Activated effector memory CD4-positive, alpha-beta T cell treated with Interleukin-2 at 50 U/mL for 16 hours (primary cell): ENCODE measurements at regions not wholly inside any gene's neighbourhood (a gene's known extent, or its start where the extent isn't known, plus 50 kb on each side); places are given as distances from the start of the nearest gene placed in this dataset.

Experiments
- DNase-seq: peaks from one replicate; pipeline ENCODE4 v3.0.0-alpha.2; 2020

DNA sequence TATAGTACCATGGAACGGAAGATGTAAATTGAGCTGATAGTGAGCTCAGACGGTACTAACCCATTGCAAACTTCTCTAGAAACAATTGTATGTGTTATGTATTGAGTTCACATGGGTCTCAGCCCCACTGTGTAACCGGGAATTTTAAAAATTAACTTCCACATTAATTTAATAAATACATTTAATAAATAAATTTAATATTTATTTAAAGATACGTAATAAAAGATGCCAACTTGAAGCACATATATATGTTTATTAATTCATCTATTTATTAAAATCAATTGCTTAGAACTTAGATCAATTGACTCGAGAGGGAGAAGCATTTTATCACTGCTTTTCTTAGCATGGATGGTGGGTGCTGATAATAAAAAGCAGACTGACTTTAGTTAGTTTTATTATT lies 170.1 kb upstream of the NPVF start:
- no peak for DNase-seq

DNA sequence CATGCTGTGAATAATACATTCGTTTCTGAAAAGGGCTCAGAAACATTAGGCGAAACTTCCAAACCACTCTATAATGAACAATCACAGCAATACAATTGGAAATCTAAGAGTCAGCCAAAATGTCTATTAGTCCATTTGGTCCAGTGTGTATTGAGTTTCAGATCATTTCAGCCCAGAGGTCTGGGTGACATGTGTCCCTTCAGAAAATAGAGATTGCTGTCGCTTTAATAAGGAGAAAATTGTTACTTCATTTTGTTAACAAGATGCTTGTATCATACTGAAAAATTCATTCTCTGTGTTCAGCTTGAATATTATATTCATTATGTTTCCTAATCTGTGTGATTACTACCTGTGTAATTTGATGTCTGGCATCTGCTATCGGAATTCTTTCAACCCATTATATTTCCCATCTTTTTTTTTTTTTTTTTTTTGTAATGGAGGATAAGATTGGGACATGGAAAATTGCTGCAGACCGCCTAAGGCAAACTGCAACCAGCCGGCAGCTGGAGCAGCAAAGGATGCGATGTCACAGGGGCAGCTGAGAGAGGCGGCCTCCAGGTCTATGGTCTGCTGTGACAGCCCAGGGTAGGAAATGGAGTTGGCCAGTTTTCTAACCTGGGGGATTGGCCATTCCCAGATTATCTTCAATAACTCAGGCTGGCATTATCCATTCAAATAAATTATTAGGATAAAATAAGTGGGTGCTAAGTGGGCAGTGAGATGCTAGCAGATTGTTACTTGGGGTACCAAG lies 170.9 kb upstream of the NPVF start:
- no peak for DNase-seq

DNA sequence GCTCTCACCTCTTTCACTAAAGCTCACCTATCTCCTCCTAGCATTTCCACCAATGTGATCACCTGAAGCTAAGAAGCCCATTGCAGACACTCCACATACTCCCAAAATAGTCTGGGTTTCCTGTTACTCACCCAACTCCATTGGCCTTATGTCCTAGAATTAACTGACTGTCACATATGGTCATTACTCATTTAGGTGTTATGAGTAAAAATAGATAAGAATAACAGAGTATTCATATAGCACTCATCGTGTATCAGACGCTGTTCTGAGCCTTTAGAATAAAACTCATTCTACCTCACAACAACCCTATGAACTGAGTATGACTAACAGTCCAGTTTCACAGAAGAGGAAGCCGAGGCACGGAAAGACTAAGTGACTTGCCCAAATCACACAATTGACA lies 174.2 kb upstream of the NPVF start:
- DNase-seq, result no peak

- no peak for DNase-seq
Observed at GRCh38 chr7:25405736-25406135, 177.4 kb upstream of the NPVF start.

- DNase-seq, result no peak
Observed at GRCh38 chr7:25407053-25407452, 178.8 kb upstream of the NPVF start.

- no peak for DNase-seq
Observed at GRCh38 chr7:25408012-25408687, 179.9 kb upstream of the NPVF start.

DNA sequence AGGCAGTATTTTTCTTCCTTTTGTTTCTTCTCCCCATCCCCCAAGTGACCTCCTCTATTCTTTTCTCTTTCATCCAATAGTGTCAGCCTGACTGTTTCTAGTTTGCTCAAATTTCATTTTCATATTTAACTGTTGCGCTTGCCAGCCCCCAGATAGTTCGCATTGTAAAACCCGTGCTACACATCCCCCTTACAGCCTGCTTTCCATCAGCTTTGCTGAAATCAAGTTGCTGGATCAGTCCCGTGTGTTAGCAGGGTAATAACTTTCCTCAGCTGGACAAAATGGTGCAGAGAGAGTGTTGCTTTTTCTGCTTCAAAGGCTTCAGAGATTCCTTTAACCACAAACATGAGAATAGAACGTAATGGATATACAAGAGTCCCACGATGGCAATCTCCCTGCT lies 180.6 kb upstream of the NPVF start:
- no peak for DNase-seq

- DNase-seq, result no peak
Observed at GRCh38 chr7:25409897-25410636, 181.8 kb upstream of the NPVF start.

GRCh38 chr7:25420771-25421170 lies 192.5 kb upstream of the NPVF start:
- DNase-seq, result no peak

- DNase-seq, result no peak
Observed at GRCh38 chr7:25424113-25424512, 195.8 kb upstream of the NPVF start.

DNA sequence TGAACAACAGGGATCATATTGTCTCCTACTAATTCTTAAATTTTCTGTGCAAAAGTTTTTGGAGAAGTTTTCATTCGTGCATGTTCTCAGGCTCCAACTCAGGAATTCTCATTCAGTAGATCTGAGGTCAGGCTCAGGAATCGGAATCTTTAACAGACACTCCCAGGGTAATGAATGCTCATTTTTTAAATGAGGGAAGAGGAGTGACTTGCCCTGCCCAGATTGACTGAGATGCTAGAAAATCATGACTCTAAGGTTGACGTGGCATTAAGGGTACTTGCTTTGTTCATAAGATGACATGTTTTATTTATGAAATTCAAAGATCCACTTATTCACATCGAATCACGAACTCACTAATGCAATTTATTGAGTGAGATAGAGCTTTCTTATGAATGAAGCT lies 196.6 kb upstream of the NPVF start:
- no peak for DNase-seq

- no peak for DNase-seq
Observed at GRCh38 chr7:25427721-25428120, 199.4 kb upstream of the NPVF start.

DNA sequence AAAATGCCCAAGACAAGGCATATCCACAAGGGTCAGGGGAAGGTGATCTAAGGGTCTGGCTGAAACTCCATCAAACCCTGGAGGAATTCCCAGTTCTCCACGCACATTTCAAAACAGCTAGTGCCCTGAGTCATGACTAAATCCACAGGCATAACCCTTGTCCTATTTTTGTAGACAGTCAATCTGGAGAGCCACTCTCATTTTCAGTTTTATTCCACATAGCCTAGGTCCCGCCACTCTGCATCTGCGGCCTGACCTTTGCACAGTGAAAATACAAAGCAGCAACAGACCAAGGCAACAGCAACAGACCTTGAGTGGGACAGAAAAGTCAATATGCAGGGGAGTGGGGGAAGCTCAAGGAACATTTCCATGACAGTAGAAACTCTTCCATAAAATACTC lies 201.4 kb upstream of the NPVF start:
- DNase-seq, result no peak

DNA sequence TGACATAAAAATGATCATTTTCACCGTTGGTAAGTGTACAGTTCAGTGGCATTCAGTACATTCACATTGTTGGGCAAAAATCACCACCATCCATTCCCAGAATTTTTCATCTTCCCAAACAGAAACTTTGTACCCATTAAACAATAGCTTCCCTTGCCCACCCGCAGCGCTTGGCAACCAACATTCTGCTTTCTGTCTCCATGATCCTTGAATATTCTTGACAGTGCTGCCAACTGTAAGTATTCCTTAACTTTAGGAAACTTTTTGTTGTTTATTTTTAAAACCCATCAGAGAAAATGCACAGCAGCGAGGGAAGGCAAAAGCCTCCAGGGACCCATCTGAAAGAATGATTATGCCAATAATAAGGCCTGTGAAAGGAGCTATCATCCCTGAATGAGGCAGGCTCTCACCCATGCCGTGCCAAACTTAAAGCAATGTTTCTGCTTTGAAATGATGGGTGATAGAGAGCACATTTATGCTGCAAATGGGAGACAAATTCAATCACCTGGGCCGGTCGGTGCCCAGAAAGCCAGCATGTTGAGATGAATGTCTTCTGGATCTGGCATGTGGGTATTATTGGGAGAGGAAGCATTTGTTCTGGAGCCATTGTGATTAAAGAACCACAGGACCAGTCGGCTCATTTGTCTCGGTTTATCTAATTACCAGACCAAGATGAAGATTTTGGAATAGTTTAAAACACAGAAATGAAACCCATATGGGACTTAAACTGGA lies 202.1 kb upstream of the NPVF start:
- DNase-seq, result no peak

GRCh38 chr7:25431956-25432450 lies 203.7 kb upstream of the NPVF start:
- no peak for DNase-seq

DNA sequence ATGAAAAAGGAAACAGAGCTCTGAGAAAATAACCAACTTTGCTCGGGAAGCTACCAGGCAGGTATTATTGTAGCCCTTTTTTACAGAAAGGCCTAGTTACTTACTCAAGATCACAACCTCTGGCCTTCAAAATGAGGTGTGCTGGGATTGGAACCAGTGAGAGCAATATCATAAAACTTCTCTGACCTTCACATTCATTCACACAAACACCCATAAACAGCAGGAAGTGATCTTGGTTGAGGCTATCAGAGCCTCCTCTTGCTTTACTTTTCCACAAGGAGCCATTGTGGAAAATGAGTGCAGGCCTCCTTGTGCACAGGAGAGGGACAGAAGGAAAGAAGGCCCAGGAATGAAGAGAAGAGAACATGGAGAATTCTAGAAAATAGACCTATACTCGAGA lies 204.5 kb upstream of the NPVF start:
- DNase-seq, result no peak

DNA sequence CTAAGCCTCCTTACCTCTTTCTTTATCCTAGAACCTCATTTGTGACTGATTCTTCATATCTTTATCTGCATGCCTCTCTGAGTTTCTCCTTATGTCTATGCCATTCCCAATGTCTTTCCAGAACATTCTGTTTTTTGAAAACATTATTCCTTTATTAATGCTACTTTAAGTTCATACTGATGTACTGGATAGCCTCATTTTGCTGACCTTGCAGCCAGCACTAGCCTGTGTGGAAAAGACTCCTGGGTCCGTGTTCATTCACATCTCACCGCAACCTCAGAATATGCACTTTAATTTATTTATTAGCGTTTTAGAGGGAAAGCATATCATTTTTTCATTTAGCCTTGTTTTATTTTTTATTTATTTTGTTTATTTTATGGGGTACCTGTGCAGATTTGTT lies 208.1 kb upstream of the NPVF start:
- DNase-seq, result no peak

- DNase-seq, result no peak
Observed at GRCh38 chr7:25437308-25437707, 209.0 kb upstream of the NPVF start.

- DNase-seq, result no peak
Observed at GRCh38 chr7:25444991-25445390, 216.7 kb upstream of the NPVF start.

DNA sequence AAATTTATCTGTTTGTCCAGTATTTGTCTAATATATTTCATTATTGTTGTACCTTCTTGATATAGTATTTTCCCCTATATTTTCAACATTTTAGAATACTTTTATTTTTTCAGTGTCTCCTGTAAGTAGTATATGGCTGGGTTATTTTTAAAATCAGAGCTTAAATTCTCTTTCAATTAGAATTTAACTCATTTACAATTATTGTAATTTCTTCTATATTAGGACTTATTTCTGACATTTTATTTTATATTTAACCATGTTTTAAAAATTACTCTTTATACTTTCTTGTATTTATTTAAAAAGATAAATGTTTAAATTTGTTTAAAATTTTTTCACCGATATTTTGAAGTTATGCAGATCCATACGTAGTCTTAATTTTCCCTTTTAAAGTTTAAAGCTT lies 220.0 kb upstream of the NPVF start:
- DNase-seq, result no peak

DNA sequence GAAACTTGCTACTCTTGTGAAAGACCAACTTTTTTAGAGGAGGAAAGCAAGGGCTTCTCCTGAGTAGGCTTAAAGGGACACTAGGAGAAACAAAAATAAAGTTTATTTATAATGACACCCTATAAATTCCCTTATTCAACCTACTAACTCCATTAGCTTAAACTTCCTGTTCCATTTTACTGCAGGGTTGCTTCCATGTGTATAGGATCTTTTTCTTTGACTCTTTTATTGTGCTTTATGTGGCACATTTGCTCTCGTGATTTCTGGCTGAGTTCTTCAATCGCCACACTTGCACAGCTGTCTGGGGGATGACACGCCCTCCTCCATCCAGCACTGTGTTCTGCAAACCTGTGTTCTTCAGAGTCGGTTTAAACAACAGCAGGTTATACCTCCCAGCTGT lies 225.7 kb upstream of the NPVF start:
- DNase-seq, result no peak

DNA sequence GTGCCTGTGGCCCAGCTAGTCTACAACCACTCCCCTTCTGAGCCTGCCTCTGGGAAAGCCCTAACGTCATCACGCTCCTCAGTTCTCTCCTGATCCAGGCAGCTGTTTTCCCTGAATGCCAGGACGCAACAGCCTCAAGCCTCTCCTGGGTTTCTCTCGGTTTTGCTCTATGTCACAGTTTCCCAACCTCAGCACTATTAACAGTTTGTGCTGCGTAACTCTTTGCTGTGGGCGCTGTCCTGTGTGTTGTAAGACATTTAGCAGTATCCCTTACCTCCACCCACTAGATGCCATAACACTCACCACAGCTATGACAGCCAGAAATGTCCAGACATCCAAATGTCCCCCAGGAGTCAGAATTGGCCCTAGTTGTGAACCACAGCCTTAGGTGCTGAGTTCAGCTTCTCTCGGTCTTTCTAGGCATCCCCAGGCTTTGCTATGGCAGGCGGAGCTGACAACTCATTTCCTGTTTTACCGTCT lies 226.3 kb upstream of the NPVF start:
- DNase-seq, result no peak

DNA sequence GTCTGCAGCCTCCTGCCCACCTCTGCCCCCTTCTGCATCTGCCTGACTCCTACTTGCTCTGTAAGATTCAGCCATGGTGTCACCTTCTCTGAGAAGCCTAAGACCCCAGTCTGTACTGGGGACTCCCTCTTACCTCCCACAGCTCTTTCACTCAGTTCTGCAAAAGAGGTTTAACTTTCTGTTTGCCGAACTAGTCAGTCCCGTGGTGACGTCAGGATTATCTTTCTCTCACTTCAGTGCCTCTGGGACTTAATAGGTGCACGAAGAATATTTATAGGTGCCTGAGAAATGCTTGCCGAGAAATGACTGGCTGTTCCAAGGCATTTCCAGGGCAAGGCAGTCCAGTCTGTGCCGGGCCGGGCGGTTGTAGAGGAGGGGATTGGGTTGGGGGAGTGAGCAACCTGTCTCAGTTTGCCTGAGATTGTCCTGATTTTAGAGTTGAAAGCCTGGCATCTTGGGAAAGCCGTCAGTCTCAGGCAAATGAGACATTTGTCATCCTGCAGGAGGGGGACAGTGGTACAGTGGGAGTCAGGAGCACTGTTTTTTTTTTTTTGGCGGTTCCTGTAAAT lies 227.5 kb upstream of the NPVF start:
- DNase-seq, result no peak
